GM12872 (cell line): ENCODE measurements at regions not wholly inside any gene's neighbourhood (a gene's known extent, or its start where the extent isn't known, plus 50 kb on each side); places are given as distances from the start of the nearest gene placed in this dataset.
A peak's percentile ranks its signal among the peaks of the same experiment; 100 is the strongest.

Experiments
- CTCF ChIP-seq: IDR thresholded peaks from 3 replicates; pipeline ENCODE4 v1.5.1; 2011; ENCODE audit warnings: low read depth, mild to moderate bottlenecking, low read length, moderate library complexity; ENCODE audit not compliant: insufficient read depth

GRCh38 chr5:96597438-96598020, 64.6 kb upstream of the CAST start:
- no peak for TF ChIP-seq CTCF

DNA sequence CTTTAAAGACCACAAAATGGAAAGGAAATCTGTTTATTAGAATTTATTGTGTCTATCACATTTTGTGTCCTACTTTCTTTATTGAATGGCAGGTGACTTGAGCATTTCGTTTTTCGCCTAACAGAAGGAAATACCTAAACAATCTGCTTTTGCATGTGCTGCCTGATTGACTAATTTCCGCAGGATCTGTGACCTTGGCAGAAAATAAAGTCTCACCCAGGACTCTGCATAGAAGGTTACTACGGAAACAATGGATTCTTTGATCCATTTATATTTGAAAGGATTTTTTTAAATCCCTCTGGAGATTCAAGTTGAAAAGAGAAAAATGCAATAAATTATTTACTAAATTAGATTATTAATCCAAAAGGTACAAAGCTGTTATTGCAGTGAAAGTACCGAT, 61.0 kb upstream of the CAST start:
- TF ChIP-seq CTCF = no peak

GRCh38 chr5:96601715-96602244, 60.4 kb upstream of the CAST start:
- TF ChIP-seq CTCF = peak; percentile 81

- TF ChIP-seq CTCF = no peak
Observed at GRCh38 chr5:96602776-96603175, 59.4 kb upstream of the CAST start.

GRCh38 chr5:96605144-96605837, 56.9 kb upstream of the CAST start:
- TF ChIP-seq CTCF = no peak

- no peak for TF ChIP-seq CTCF
Observed at GRCh38 chr5:96609369-96609768, 52.8 kb upstream of the CAST start.

GRCh38 chr5:96610747-96611146, 51.4 kb upstream of the CAST start:
- no peak for TF ChIP-seq CTCF
